Stimulated activated CD4-positive, alpha-beta T cell treated with anti-CD3 and anti-CD28 coated beads, Interleukin-1b, Interleukin-23, amount 100 ng/mL, for 1 hour (primary cell): ENCODE measurements at regions not wholly inside any gene's neighbourhood (a gene's known extent, or its start where the extent isn't known, plus 50 kb on each side); places are given as distances from the start of the nearest gene placed in this dataset.
"Not testable (repeated sequence)": the region's sequence is repeated elsewhere in the genome, so short reads cannot be mapped to it uniquely, and the experiment has no call there.

Source experiments
- DNase-seq, 2 donors: peaks; one replicate each; pipeline ENCODE4 v3.0.0-alpha.2; 2020; ENCODE audit warnings: low read depth in 2 of 2

DNA sequence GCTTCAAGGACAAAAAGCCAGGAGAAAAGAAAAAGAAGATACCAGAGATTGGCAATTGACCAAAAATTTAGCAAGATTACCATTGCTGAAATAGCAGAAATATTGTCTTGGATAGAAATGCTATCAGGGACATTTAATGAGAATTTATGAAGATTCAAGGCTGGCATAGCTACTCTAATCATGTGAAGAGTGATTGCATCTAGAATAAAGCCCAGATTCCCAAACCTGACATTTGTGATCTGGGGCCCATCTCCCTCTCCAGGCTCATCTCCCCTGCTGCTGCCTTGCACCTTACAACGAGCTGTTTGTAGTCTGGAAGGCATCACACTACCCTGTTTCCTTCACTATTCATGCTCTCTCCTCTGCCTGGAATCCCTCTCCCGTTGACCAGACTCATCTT is 114.5 kb downstream of the C9orf152 start:
- DNase-seq: no peak

GRCh38 chr9:110093871-110094270 is 114.1 kb downstream of the C9orf152 start:
- DNase-seq: no peak

DNA sequence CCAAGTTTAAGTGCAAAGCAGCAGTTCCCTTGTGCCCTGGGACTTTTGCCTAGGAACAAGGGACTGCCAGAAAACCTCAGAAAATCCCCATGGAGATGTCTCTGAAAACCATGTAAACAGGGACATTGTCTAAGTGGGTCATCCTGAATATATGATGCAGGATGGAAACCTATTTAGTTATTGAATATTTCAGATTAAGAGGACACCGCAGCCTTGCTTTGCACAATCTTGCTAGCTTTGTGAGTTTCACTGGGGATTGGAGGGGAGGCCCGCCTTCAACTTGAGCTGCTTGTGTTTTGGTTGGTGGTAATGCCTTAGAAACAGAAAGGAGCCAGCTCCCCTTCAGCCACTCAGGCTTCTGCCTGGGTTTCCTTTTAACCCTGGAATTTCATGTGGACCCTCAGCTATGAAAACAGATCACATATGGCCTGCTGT is 112.8 kb downstream of the C9orf152 start:
- DNase-seq: no peak

DNA sequence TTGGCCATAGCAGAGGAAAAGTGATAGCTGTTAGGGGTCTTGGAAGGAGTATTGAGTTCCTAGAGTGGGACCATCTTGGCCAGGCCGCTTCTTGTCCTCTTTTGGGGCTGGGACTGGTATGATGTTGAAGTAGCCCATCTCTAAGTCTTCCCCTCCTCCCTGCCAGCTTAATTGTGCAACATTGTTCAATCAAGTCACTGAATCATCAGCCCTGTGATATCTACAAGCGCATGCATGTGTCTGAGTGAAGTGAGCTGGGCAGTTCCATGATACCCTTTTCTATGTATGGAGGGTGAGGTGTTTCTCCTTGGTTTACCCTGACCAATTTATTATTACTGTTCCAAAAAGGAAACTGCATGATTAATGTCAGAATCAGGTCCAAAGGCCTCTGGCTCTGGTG is 112.2 kb downstream of the C9orf152 start:
- DNase-seq: no peak

DNA sequence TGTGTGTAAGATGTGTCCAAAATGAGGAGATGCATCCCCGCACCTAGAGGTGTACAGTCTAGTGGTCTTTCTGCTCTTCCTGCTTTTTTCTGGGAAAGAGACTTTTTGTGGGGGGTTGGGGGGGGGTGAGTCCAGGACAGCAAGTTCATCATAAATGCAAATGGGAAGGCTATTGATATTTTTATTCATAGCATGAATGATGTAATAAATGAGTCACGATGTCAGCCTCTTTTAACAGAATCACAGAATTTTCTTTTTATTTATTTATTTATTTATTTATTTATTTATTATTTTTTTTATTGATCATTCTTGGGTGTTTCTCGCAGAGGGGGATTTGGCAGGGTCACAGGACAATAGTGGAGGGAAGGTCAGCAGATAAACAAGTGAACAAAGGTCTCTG is 111.3 kb downstream of the C9orf152 start:
- DNase-seq: not testable (repeated sequence)

- DNase-seq: no peak
Measured at GRCh38 chr9:110099236-110100095, 108.5 kb downstream of the C9orf152 start.

DNA sequence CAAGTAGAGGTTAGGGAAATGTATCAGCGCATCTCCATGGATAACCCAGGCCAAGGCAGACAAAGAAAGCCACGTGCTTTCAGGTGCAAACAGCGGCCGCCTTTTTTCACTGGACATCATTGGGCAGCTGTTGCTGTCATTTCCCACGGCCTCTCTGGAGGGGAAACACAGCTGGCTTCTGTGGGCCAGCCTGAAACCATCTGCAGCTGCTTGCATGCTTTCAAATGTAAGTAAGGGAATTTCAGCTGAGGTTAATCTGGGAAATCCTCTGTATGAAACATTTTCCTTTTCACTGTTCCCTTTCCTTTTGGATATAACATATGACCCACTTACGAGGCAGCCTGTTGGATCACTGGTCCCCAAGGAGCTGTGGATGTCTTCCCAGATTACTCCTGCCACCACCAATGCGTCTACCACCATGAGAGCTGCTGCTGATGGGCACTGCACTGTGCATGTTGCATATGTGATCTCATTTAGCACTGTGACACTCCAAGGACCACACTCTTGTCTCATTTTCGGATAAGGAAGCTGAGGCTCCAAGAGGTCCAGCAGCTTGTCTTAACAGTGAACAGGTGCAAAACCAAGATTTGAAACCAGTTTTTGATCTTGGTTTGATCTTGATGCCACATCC is 106.3 kb downstream of the C9orf152 start:
- no peak for DNase-seq

GRCh38 chr9:110103257-110103656 is 104.7 kb downstream of the C9orf152 start:
- DNase-seq: no peak

DNA sequence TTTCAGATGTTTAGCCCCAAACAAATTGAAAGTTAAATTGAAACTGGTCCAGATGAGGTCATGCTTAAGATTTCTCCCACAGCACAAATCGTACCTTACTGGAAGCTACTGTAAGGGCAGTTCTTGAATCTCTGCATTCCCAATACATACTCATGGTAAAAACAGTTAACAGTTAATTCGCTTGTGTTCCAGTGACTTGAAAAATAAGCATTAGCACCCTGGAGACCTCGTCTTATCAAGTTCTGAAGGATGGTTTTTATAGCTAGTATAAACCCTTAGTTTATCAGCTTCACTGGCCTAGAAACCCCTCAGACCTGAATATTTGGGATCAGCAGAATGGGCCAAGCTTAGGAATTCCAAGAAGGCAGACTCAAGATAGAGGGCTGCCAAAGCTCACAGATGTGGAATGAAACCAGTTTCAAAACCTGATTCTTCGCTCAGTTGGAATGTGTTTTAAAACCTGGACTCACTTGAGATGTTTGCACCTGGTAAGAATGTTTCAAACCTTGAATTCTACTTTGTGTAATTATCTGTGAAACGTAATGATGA is 103.6 kb downstream of the C9orf152 start:
- DNase-seq: no peak

GRCh38 chr9:110105107-110105506 is 102.9 kb downstream of the C9orf152 start:
- DNase-seq: no peak

- DNase-seq: no peak
Measured at GRCh38 chr9:110106661-110107060, 101.3 kb downstream of the C9orf152 start.

GRCh38 chr9:110109333-110110092 is 98.4 kb downstream of the C9orf152 start:
- no peak for DNase-seq

- no peak for DNase-seq
Measured at GRCh38 chr9:110110154-110110553, 97.8 kb downstream of the C9orf152 start.

- no peak for DNase-seq
Measured at GRCh38 chr9:110111868-110112267, 96.1 kb downstream of the C9orf152 start.

DNA sequence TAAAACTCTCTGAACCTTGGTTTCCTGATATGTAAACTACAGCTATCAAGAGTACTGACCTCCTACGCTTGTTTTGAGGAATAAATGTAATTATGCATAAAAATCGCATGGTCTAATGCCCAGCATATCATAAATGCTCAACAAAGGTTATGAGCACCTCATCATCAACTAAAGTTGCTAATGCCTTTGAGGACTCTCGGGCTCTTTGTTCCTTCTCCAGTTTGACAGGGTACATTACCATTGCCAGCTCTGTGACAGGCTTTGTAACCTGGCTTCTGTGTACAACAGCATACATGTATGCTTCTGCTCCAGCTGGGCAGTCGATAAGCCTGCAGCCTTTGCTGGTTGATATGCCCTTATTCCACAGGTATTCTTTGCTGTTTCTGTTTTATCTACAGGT is 95.2 kb downstream of the C9orf152 start:
- DNase-seq: no peak

DNA sequence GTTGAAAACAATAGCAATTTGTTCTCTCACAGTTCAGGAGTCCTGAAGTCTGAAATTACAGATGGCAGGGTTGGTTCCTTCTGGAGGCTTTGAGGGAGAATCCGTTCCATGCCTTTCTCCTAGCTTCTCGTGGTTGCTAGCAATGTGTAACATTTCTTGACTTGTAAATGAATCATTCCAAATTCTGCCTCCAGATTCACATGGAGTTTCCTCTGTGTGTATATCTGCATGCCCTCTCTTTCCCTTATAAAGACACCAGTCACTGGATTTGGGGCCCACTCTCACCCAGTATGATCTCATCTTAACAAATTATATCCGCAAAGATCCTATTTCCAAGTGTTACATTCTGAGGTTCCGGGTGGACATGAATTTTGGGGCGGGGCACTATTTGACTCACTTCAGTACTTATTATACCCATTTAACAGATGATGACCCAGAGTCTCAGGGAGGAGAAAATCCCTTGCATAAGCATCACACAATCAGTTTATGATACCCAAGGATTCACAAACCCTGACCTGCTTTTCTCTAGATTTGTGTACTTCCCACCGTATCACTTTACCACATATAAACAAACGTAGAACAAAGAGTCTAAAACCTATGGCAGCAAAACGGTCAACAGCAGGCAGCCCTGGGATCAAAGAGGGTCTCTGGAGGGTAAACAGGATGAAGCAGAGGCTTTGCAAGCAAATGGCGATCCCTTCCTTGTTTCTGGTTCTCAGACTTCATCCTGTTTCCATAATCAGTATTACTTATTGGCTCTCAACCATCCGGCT is 93.7 kb downstream of the C9orf152 start:
- no peak for DNase-seq

GRCh38 chr9:110114859-110115201 is 93.1 kb downstream of the C9orf152 start:
- no peak for DNase-seq

DNA sequence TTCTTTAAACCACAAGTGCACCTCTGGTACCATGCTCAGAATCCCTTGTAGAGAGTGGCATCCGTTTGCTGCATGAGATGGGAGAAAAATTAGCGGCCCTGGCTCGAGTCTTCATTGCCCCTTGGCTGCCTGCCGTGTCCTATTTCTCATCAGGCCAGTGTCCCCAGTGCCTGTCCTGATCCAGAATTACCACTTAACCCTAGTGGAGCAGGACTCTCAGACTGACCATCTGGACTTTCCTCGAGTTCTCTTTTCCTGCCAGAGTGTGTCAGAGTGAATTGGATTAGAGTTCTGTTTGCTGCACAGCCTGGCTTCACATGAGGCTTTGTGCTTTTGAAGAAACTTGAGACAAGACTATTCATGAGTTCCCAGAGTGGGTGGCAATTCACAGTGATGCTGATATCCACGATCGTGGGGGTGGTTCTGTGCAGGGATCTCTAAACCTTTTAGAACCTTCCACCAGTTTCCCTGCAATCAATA is 92.6 kb downstream of the C9orf152 start:
- no peak for DNase-seq

GRCh38 chr9:110115826-110116542 is 92.0 kb downstream of the C9orf152 start:
- no peak for DNase-seq

DNA sequence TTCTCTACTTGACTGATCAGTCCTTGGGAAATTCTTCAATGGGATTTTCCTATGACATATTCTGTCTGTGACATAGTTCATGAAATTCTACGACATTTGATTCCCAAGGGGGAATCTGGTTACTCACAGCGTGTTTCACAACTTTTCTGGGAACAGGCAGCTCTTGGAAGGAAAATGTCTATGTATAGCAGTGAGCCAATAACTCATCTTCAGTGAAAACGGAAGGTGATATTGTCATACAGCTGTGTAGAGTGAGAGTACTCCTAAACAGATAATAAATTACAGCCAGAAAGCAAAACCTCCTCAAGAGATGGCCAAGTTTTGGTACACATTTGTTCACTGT is 91.4 kb downstream of the C9orf152 start:
- no peak for DNase-seq

- DNase-seq: no peak
Measured at GRCh38 chr9:110121170-110121569, 86.8 kb downstream of the C9orf152 start.
